SK-N-MC (cell line): ENCODE measurements at regions not wholly inside any gene's neighbourhood (a gene's known extent, or its start where the extent isn't known, plus 50 kb on each side); places are given as distances from the start of the nearest gene placed in this dataset.

Experiments used
- DNase-seq: peaks from one replicate; pipeline ENCODE4 v3.0.0-alpha.2; 2011; ENCODE audit warnings: low read depth, low spot score
- H3K27ac ChIP-seq: fragments of 200-600 bp; sonication (generic); 2 replicates; pipeline ENCODE4 v1.5.1; 2016; ENCODE audit warnings: mixed run types
- H3K36me3 ChIP-seq: fragments of 200-600 bp; sonication (generic); 2 replicates; pipeline ENCODE4 v1.6.1; 2017; ENCODE audit warnings: antibody characterized with exemption, low read length, mixed read lengths; ENCODE audit not compliant: insufficient read depth
- H3K4me3 ChIP-seq: fragments of 200-600 bp; sonication (generic); 2 replicates; pipeline ENCODE4 v1.5.1; 2016
- H3K9ac ChIP-seq: fragments of 200-600 bp; sonication (generic); 2 replicates; pipeline ENCODE4 v1.8.0; 2017; ENCODE audit warnings: mixed run types, mixed read lengths; ENCODE audit not compliant: insufficient read length
- H3K9me3 ChIP-seq: fragments of 200-600 bp; sonication (generic); 2 replicates; pipeline ENCODE4 v1.6.1; 2017; ENCODE audit warnings: low read depth, mild to moderate bottlenecking, antibody characterized with exemption, low read length, moderate library complexity, mixed read lengths
- EZH2 ChIP-seq: fragments of 200-600 bp; sonication (generic); IDR thresholded peaks from one replicate; pipeline ENCODE4 v1.6.1; 2017; ENCODE audit warnings: antibody characterized with exemption
- FOXP2 ChIP-seq: optimal IDR thresholded peaks from 2 replicates; pipeline ENCODE3; 2011; ENCODE audit warnings: mild to moderate bottlenecking, moderate library complexity; ENCODE audit not compliant: insufficient read depth; ENCODE audit errors: extremely low read length, control extremely low read depth
- POLR2AphosphoS5 ChIP-seq: IDR thresholded peaks from 2 replicates; pipeline ENCODE4 v1.6.1; 2012; ENCODE audit warnings: mild to moderate bottlenecking, low read depth, low read length, borderline replicate concordance

GRCh38 chr2:240200230-240201051, 60.0 kb upstream of the OTOS start:
- Histone ChIP-seq H3K4me3 (no peak overlapping the region), H3K27ac (no peak overlapping the region), H3K9me3 (no peaks in the 10 kb centered on the region), H3K36me3 (no peaks in the 10 kb centered on the region), H3K9ac (no peak overlapping the region)
- TF ChIP-seq POLR2AphosphoS5 (no peak), FOXP2 (no peak), EZH2 (no peak)
- DNase-seq = no peak

- H3K36me3 ChIP-seq = no peaks in the 10 kb centered on the region
- H3K9me3 ChIP-seq = no peaks in the 10 kb centered on the region
- TF ChIP-seq FOXP2 (no peak), POLR2AphosphoS5 (no peak), EZH2 (no peak)
- no peak overlapping the region for H3K9ac ChIP-seq
- H3K4me3 ChIP-seq = no peak overlapping the region
- no peak for DNase-seq
- H3K27ac ChIP-seq = no peak overlapping the region
Measured at GRCh38 chr2:240201866-240202265, 61.4 kb upstream of the OTOS start.

GRCh38 chr2:240202586-240202985, 62.1 kb upstream of the OTOS start:
- no peak for TF ChIP-seq FOXP2
- TF ChIP-seq POLR2AphosphoS5 = no peak
- TF ChIP-seq EZH2 = no peak
- H3K4me3 ChIP-seq = no peak overlapping the region

GRCh38 chr2:240203031-240203787, 62.8 kb upstream of the OTOS start:
- DNase-seq = no peak
- H3K27ac ChIP-seq = no peak overlapping the region
- H3K9ac ChIP-seq = no peak overlapping the region
- TF ChIP-seq POLR2AphosphoS5 (no peak), FOXP2 (no peak), EZH2 (no peak)
- H3K36me3 ChIP-seq = no peaks in the 10 kb centered on the region
- H3K9me3 ChIP-seq = no peaks in the 10 kb centered on the region
- no peak overlapping the region for H3K4me3 ChIP-seq

More at GRCh38 chr2:240202586-240202985, 62.1 kb upstream of the OTOS start:
- H3K9me3 ChIP-seq = no peaks in the 10 kb centered on the region
- no peak overlapping the region for H3K9ac ChIP-seq
- no peak for DNase-seq
- no peaks in the 10 kb centered on the region for H3K36me3 ChIP-seq
- no peak overlapping the region for H3K27ac ChIP-seq

- no peaks in the 10 kb centered on the region for H3K36me3 ChIP-seq
- no peak for DNase-seq
- H3K27ac ChIP-seq = no peak overlapping the region
- no peak overlapping the region for H3K4me3 ChIP-seq
- H3K9me3 ChIP-seq = no peaks in the 10 kb centered on the region
- no peak overlapping the region for H3K9ac ChIP-seq
- TF ChIP-seq FOXP2 (no peak), EZH2 (peak; percentile 34), POLR2AphosphoS5 (no peak)
Measured at GRCh38 chr2:240203788-240204270, 63.4 kb upstream of the OTOS start.

GRCh38 chr2:240204431-240205276, 64.2 kb upstream of the OTOS start:
- Histone ChIP-seq H3K9me3 (no peaks in the 10 kb centered on the region), H3K27ac (no peak overlapping the region), H3K9ac (no peak overlapping the region), H3K36me3 (no peaks in the 10 kb centered on the region), H3K4me3 (no peak overlapping the region)
- DNase-seq = no peak
- TF ChIP-seq FOXP2 = no peak
- TF ChIP-seq POLR2AphosphoS5 = no peak
- TF ChIP-seq EZH2 = no peak

- DNase-seq = no peak
- H3K27ac ChIP-seq = no peak overlapping the region
Measured at GRCh38 chr2:240205348-240205747, 64.9 kb upstream of the OTOS start.

More at GRCh38 chr2:240205348-240205747, 64.9 kb upstream of the OTOS start:
- Histone ChIP-seq H3K4me3 (no peak overlapping the region), H3K9me3 (no peaks in the 10 kb centered on the region), H3K9ac (no peak overlapping the region), H3K36me3 (no peaks in the 10 kb centered on the region)
- no peak for TF ChIP-seq EZH2
- TF ChIP-seq FOXP2 = no peak
- no peak for TF ChIP-seq POLR2AphosphoS5
